GM19328 (cell line): ENCODE measurements at regions not wholly inside any gene's neighbourhood (a gene's known extent, or its start where the extent isn't known, plus 50 kb on each side); places are given as distances from the start of the nearest gene placed in this dataset.

Source experiments
- ATAC-seq: cut with Tn5 transposase; IDR thresholded peaks from one replicate; pipeline ENCODE4 v1.9.1; 2021; ENCODE audit warnings: mild to moderate bottlenecking, moderate library complexity; ENCODE audit not compliant: unreplicated experiment

GRCh38 chr7:85525676-85526075 lies 338.8 kb upstream of the SEMA3D start:
- no peak for ATAC-seq

GRCh38 chr7:85522070-85522469 lies 335.2 kb upstream of the SEMA3D start:
- no peak for ATAC-seq

DNA sequence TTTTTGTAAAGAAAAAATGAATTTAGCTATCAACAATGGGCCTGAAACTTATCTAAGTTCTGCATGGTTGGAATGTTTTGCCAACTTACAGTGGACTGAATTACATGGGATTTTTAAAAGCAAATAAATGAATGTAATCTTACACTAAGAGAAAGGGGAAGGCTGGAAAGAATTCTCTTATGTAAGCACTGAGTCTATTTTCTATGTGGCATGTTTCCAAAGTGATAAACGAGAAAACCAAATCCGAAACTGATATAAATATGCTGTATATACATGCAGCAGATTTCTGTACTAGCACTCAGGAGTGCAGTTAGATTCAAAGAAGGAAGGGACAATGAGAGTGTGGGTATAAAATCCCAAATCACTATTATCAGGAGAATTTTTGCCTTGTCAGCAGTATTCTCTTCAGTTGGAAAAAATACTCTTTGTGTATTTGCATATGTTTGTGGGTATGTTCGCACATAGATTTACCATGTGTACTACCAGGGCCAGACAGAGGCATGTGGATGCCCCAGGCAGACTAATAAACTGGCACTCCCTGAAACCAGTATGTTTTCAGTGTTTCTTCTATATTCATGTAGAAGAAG lies 334.3 kb upstream of the SEMA3D start:
- ATAC-seq: no peak

DNA sequence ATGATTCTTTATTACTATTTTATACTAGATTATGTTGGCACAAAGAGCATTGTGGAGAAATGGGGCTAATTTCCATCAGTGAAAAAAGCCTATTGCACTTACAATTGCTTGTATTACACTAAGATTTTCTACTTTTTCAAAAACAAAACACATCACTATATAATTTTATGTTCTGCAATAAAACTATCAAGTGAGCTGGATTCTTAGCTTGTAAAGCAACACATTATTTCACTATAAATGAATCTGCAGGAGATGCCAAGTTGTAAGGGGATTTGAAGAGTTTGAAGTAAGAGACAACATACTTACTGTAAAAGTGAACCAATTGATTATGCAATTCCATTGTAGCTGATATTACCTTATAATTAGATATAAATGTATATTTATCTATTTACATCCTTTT lies 333.3 kb upstream of the SEMA3D start:
- ATAC-seq: no peak

- ATAC-seq: no peak
Observed at GRCh38 chr7:85516675-85517074, 329.8 kb upstream of the SEMA3D start.

DNA sequence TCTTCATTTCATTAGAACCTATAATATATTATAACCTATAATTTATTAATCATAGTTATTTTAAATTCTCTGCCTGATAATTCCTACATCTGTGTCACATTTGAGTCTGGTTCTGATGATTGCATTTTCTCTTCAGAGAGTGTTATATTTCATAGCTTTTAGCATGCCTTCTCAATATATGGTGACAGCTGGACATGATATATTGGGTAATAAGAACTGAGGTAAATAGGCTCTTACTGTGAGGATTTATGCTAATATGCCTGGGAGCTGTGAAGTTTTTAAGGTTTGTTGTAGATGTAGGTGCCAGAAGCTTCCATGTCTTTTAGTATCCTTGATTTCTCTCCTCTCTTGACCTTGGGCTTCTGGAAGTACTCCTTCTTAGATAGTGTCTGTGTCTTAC lies 325.9 kb upstream of the SEMA3D start:
- no peak for ATAC-seq

DNA sequence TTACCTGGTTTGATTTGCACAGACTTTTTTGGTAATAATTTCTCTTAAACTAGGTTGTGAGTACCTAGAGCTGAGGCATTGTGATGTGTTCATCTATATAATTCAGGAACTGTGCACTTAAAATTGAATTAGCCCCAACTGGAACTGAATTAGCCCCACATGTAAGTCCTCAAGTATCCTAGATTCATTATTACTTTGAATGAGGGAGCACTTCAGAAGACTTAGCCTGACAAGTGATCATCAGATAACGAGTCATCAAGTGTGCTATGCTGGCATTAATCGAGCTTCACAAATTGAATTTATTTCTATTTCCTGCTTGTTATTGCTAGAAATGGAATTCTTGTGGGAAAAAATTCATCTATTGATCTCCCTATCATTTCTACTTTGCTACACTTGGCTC lies 323.4 kb upstream of the SEMA3D start:
- no peak for ATAC-seq

- no peak for ATAC-seq
Observed at GRCh38 chr7:85509476-85509875, 322.6 kb upstream of the SEMA3D start.

GRCh38 chr7:85508642-85509410 lies 322.0 kb upstream of the SEMA3D start:
- ATAC-seq: no peak

- no peak for ATAC-seq
Observed at GRCh38 chr7:85498031-85498430, 311.2 kb upstream of the SEMA3D start.

- ATAC-seq: no peak
Observed at GRCh38 chr7:85489498-85489897, 302.6 kb upstream of the SEMA3D start.

DNA sequence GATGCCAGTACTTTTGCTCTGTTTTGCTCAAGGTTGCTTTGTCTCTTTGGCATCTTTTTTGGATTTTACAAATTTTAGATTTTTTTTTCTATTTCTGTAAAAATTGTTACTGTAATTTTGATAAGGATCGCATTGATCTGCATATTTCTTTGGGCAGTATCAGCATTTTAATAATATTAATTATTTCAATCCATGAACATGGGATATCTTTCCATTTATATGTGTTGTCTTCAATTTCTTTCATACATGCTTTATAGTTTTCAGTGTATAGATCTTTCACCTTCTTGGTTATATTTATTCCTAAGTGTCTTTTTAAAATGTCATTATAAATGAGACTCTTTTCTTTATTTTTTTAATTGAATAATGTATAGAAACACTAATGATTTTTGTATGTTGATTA lies 301.6 kb upstream of the SEMA3D start:
- no peak for ATAC-seq

DNA sequence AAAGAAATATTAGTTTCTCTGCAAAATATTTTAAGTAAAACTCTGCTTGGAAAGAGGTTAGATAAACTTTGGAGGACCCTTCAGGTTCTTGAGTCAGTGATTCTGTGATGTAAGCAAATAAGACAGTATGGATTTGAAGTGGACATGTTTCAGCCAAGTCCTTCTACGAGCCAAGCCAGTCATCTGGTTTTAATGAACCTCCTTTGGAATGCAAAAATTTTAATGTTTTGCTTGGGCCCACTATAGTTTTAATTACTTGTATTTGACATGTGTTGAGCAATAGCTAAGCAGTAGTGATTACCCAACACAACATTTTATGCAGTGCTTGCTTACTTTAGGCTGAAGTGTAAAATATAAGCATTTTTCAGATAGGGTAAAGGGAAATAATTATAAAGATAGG lies 296.3 kb upstream of the SEMA3D start:
- ATAC-seq: no peak

DNA sequence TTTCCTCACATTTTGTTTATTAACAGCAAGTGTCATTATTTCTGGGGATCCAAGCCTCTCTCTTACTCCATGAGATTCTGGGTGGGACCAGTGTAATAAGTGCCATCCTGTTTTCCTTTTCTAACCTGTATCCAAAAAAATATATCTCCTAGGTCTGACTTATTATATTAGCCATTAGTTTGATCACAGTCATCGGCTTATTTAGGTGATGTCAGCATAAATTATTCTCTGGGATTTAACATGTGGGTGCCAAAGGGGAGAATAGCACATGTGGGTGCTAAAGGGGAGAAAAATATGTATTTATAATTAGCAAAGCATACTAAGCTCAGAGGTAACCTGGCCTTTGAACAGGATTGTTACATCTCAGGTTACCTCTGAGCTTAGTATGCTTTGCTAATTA lies 293.8 kb upstream of the SEMA3D start:
- no peak for ATAC-seq

DNA sequence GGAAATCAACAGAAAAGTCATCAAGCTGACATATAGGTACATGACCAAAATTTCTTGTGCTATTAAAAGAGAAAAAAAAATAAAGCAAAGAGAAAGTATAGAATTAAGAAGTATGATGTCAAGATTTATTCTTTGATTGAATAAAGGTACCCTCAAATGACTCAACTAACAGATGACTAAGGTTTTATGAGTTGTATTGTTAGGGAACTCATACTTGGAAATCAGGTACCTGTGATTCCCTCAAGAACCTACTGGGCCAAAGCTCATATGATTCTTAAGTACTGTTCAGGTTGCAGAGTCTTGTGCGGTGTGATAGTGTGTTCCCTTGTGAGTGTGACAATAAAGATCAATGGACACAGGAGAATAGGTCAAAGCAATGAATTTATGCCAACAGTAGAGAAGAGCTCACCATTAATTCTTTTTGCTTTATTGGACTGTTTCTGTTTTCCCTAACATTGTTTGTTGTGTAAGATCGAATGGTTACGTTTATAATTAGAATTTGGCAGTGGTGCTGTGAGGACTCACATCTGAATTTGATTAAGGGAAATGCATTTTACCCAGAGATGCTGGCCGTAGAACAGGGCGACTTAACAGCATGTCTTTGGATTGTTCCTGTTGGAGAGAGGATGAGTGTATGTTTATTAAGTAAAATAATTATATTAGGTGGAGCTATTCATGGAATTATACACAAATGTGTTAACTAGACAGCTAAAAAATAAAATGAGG lies 293.2 kb upstream of the SEMA3D start:
- ATAC-seq: no peak

- ATAC-seq: no peak
Observed at GRCh38 chr7:85478530-85478929, 291.7 kb upstream of the SEMA3D start.

DNA sequence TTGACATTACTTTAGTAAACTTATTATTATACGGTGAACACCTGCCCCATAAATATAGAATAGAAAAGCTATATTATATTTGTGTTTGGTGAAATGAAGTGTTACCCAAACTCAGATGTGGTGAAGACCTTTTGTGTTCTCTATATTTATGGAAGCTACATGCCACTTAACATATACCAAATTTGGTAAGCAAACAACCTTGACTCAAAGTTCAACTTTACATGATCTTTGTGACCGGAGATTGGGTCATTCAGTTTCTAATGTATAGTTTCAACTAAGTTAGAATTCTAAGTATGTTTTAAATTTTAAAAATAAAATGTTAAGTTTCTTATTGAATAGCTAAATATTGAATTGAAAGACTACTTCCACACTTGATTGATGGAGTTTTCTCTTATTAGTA lies 288.6 kb upstream of the SEMA3D start:
- no peak for ATAC-seq

- no peak for ATAC-seq
Observed at GRCh38 chr7:85475071-85475470, 288.2 kb upstream of the SEMA3D start.

GRCh38 chr7:85474234-85474633 lies 287.4 kb upstream of the SEMA3D start:
- ATAC-seq: peak; percentile 70

- peak; percentile 47 for ATAC-seq
Observed at GRCh38 chr7:85471740-85472139, 284.9 kb upstream of the SEMA3D start.

DNA sequence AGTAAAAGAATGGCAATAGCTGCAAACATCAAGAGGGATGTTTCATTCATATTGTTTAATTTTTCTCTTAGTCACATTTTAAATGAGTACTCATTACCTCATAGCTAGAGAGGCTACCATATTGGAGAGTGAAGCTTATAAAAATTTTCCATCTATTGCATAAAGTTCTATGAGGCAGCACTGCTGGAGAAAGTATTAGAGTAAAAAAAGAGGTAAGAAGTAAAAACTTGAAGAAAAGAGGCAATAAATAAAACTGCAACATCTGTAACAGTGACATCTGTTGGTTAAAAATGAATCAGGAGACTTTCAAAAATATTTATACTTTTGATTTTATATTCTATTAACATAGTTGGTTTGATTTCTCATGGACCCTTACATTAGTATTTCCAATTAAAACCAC lies 284.5 kb upstream of the SEMA3D start:
- no peak for ATAC-seq

DNA sequence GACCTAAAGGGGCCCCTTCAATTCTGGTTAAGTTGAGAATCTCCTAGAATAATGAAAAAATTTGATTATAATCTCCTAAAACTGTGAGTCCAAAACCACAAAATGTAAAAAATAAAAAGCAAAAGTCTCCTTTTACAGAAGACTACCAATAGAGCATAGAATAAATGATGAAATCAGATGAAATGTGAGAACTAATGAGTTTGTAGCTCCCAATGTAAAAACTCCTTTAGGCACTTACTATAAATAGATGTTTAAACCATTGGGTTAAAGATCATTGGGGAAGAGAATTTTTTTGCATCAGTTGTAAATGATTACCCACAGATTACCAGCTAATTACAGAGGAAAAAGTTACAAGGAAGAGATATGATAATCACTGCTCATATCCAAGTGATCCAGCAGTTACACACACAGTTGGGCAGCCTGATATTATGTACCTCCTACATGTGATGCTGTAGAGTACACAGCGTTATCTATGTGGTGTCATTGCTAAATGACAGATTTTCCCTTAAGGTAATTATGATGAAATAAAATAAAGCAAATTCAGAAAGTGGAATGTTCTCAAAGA lies 282.7 kb upstream of the SEMA3D start:
- no peak for ATAC-seq
